GM19328 (cell line): ENCODE measurements at regions not wholly inside any gene's neighbourhood (a gene's known extent, or its start where the extent isn't known, plus 50 kb on each side); places are given as distances from the start of the nearest gene placed in this dataset.

Source experiments
- ATAC-seq: cut with Tn5 transposase; IDR thresholded peaks from one replicate; pipeline ENCODE4 v1.9.1; 2021; ENCODE audit warnings: mild to moderate bottlenecking, moderate library complexity; ENCODE audit not compliant: unreplicated experiment

DNA sequence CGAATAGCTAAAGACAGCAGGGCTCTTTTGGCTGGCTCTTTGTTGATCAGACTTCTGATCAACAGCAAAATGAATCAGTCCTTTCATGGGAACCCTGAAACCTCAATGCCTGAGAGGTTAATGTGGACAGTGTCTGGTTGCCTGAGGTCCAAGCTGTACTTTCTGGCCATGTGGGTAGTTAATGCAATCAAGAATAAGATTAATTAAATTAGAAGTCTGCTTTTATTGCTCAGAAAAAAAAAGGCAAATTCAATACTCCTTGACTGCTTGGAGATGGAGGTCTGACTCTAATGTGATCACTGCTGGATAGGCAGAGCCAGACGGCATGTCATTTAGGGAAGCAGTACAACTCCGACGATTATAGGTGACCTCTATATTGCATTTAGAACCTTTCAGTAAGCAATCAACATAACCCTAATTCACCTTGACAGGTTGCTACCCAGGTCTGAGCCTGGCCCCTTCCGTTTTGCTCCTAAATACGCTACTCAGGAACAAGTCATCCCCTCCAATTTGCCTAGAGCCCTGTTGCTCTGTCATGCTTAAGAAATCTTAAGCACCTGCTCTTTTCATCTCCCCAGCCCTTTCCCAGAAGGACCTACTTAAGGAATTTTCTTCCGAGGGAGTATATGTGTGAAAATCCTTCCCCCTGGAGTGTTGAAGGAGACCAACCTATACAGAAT, 370.0 kb upstream of the SPTLC3 start:
- no peak for ATAC-seq

DNA sequence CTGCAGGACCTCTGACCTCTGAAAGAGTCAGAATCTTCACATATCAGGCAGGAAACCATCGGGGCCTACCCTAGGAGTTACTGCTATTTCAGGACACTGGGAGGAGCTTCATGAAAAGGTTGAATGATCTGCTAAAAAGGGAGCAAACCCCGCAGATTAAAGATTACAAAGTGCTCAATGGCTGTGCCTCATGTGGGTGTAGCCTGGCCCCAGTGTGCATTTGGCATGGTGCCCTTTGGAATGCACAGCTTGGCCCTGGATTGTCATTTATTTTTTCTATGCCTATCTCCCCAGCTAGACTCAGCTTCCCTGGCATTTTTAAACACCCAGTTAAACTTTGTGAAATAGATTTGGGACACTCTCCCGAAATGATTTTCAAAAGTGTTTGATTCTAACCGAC, 368.5 kb upstream of the SPTLC3 start:
- no peak for ATAC-seq

DNA sequence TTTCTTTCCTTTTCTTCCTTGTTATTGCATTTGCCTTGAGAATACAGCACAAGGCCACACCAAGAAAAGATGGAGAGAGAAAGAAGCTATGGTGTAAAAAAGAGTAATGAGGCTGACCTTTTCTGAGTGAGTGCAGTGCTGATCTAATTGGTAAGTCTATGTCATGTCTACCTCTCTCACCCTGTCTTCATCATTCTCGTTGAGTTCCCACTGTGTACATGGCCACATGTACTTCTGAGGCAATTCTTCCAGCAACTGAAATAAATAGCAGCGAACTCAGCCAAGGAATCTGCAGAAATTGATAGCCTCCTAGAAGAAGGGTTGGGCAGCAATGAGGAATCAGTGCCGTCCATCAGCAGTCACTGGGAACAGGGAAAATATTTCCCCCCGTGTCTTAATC, 367.2 kb upstream of the SPTLC3 start:
- ATAC-seq = no peak

GRCh38 chr20:12644461-12644860, 364.3 kb upstream of the SPTLC3 start:
- ATAC-seq = no peak

GRCh38 chr20:12649234-12649633, 359.5 kb upstream of the SPTLC3 start:
- no peak for ATAC-seq

- no peak for ATAC-seq
Measured at GRCh38 chr20:12653642-12654041, 355.1 kb upstream of the SPTLC3 start.

- no peak for ATAC-seq
Measured at GRCh38 chr20:12659942-12660341, 348.8 kb upstream of the SPTLC3 start.

GRCh38 chr20:12660918-12661317, 347.9 kb upstream of the SPTLC3 start:
- no peak for ATAC-seq

DNA sequence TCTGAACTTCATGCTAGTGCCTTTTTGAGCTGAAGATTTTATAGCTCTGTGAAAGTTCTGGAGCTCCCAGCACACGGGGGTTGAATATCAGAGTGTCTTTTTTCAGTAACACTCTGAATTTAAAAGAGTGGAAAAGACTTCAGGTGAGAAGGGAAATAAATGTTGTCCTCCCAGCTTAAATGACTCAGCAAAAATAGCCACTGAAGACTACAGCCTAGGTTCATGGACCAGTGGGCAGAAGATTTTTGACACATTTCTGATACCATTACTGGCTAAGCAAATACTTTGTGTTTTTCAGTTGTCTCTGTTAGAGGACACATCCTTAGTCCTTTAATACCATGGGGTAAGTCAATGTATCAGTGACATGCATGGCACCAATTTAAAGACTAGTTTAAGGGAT, 338.5 kb upstream of the SPTLC3 start:
- no peak for ATAC-seq

GRCh38 chr20:12673352-12673751, 335.4 kb upstream of the SPTLC3 start:
- ATAC-seq = no peak

DNA sequence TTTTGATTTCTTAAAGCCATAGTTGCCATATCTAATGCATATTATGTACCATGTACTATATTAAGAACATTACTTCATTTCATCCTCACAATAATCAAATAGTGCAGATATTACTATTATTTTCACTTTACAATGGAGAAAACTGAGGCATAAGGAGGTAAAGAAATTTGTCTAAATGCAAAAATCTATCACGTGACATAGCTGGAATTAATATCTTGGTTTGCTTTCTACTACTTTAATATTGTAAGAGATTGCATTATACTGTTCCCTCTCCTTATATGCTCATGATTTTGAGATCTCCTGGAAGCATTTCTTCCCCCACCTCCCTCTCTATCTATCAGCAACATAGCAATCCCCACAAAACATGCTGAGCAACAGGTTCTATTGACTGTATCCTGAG, 330.8 kb upstream of the SPTLC3 start:
- ATAC-seq = no peak

GRCh38 chr20:12679447-12679846, 329.3 kb upstream of the SPTLC3 start:
- ATAC-seq = no peak

- ATAC-seq = no peak
Measured at GRCh38 chr20:12682613-12683012, 326.2 kb upstream of the SPTLC3 start.

- ATAC-seq = no peak
Measured at GRCh38 chr20:12687476-12687875, 321.3 kb upstream of the SPTLC3 start.

DNA sequence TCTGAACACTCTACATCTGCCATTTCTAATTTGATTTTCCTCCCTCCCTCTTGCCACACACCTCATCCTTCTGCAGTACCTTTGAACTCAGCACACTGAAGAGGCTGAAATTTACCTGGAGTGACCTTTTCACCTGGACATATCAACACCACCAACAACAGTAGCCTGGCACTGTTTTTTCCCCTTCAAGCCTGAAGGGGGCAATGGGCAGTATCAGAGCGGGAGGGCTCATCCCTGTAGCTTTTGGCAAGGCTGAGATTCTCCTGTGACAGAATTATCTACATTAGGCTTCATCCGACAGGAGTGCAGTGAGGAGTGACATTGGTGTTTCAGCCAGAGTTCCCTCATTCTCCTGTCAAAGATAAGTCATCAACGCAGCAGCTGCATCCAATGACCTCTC, 312.8 kb upstream of the SPTLC3 start:
- ATAC-seq = no peak

DNA sequence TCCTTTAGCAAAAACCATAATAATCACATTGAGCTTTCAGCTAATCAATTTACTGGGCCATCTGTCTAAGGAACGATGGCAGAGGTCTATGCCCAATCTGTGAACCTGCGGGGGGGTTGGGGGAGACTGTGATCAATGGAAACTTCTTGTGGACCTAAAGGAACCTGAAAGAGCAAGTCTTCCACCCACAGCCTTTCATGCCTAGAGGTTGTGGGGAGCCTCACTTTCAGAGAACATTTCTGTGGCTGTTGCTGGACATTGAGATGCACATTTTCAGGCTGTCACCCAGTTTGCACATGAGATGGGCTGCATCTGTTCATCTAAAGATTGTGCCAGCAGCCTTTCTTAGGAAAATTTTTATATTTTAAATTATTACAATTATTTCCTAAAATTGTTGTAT, 310.0 kb upstream of the SPTLC3 start:
- no peak for ATAC-seq

GRCh38 chr20:12699374-12700228, 309.2 kb upstream of the SPTLC3 start:
- ATAC-seq = no peak

- no peak for ATAC-seq
Measured at GRCh38 chr20:12700701-12701100, 308.1 kb upstream of the SPTLC3 start.

DNA sequence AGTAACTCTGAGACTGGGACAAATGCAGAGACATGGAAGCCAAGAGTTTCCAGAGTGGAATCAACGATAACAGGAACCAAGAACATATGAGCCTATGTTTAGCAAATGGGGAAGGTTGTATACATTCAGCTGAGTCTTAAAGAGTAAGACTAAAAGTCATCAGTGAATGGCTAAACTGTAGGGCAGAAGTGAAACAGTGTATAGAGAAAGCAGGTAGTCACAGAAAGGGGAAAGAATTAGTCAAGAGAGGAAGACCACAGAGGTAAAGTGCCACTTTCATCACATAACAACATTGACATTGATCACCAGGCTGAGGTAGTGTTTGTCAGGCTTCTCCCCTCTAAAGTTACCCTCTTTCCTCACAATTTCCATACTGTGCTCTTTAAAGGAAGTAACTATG, 306.5 kb upstream of the SPTLC3 start:
- no peak for ATAC-seq

- no peak for ATAC-seq
Measured at GRCh38 chr20:12715371-12715770, 293.4 kb upstream of the SPTLC3 start.

DNA sequence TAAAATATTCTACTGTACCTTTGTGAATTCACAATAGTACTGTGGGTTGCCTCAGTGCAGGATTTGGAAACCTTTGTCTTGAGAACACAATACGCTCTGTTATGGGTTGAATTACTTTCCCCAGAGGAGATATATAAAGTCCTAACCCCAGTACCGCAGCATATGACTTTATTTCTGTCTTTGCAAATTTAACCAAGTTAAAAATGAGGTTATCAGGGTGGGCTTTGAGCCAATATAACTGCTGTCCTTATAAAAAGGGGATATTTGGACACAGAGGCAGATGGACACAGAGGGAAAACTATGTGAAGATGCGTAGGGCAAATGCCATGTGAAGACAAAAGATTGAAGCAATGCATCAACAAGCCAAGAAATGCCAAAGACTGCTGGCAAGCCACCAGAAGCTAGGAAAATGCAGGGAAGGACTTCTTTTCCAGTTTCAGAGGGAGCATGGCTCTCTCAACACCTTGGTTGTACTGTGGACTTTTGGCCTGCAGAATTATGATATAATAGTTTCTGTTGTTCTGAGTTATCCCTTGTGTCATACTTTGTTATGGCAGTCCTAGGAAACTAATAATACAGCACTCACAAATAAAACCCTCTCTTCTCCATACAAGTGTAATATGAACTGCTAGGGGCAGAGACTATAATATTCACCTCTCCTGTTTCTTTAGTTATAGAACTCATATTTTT, 292.6 kb upstream of the SPTLC3 start:
- ATAC-seq = no peak

GRCh38 chr20:12717061-12717460, 291.7 kb upstream of the SPTLC3 start:
- ATAC-seq = no peak
